ENCODE measurements at regions not wholly inside any gene's neighbourhood (a gene's known extent, or its start where the extent isn't known, plus 50 kb on each side); places are given as distances from the start of the nearest gene placed in this dataset.
"Not testable (repeated sequence)": the region's sequence is repeated elsewhere in the genome, so short reads cannot be mapped to it uniquely, and the experiment has no call there.

GRCh38 chr4:91758487-91758886, 545.3 kb upstream of the GRID2 start:
- Histone ChIP-seq H3K27me3 (ENCODE audit: control insufficient read depth, insufficient read depth) (no peaks in the 10 kb centered on the region), H3K4me1 (ENCODE audit: control insufficient read depth, insufficient read depth, low read length) (no peaks in the 10 kb centered on the region), H3K27ac (ENCODE audit: low read length) (no peak overlapping the region), H3K9me3 (ENCODE audit: control insufficient read depth, low read length) (no peaks in the 10 kb centered on the region), H3K4me3 (ENCODE audit: low read length) (no peak overlapping the region)
- no peak for ATAC-seq
- WGBS = 18% methylated on average over 1 of the region's 1 CpG
- intact Hi-C loops (cut with DNase I) = no loop called here
- DNase-seq = no peak

- Histone ChIP-seq H3K4me3 (ENCODE audit: low read length) (no peak overlapping the region), H3K27me3 (ENCODE audit: control insufficient read depth, insufficient read depth) (no peaks in the 10 kb centered on the region), H3K4me1 (ENCODE audit: control insufficient read depth, insufficient read depth, low read length) (no peaks in the 10 kb centered on the region), H3K9me3 (ENCODE audit: control insufficient read depth, low read length) (no peaks in the 10 kb centered on the region), H3K27ac (ENCODE audit: low read length) (no peak overlapping the region)
- intact Hi-C loops (cut with DNase I) = no loop called here
- ATAC-seq (no peak), DNase-seq (no peak)
- 67% methylated on average over 1 of the region's 1 CpG for WGBS
These were observed 539.7 kb upstream of the GRID2 start for GRCh38 chr4:91764085-91764484.

- 91% methylated on average over 1 of the region's 1 CpG for WGBS
- DNase-seq (no peak), ATAC-seq (no peak)
These were observed 533.9 kb upstream of the GRID2 start for GRCh38 chr4:91769912-91770311.

GRCh38 chr4:91791631-91792030, 512.1 kb upstream of the GRID2 start:
- intact Hi-C loops (cut with DNase I); H3K4me1 ChIP-seq (ENCODE audit: control insufficient read depth, insufficient read depth, low read length); H3K9me3 ChIP-seq (ENCODE audit: control insufficient read depth, low read length); H3K4me3 ChIP-seq (ENCODE audit: low read length); ATAC-seq; H3K27ac ChIP-seq (ENCODE audit: low read length); H3K27me3 ChIP-seq (ENCODE audit: control insufficient read depth, insufficient read depth): not testable (repeated sequence)
- WGBS = 47% methylated on average over 28 of the region's 28 CpGs
- DNase-seq = peak in 1 of 3 donors; percentile 37

More at GRCh38 chr4:91769912-91770311, 533.9 kb upstream of the GRID2 start:
- H3K9me3 ChIP-seq (ENCODE audit: control insufficient read depth, low read length) = no peaks in the 10 kb centered on the region
- no peaks in the 10 kb centered on the region for H3K4me1 ChIP-seq (ENCODE audit: control insufficient read depth, insufficient read depth, low read length)
- no peak overlapping the region for H3K4me3 ChIP-seq (ENCODE audit: low read length)
- no peak overlapping the region for H3K27ac ChIP-seq (ENCODE audit: low read length)
- no peaks in the 10 kb centered on the region for H3K27me3 ChIP-seq (ENCODE audit: control insufficient read depth, insufficient read depth)
- intact Hi-C loops (cut with DNase I) = no loop called here

- intact Hi-C loops (cut with DNase I) = no loop called here
- Histone ChIP-seq H3K27me3 (ENCODE audit: control insufficient read depth, insufficient read depth) (no peaks in the 10 kb centered on the region), H3K27ac (ENCODE audit: low read length) (no peak overlapping the region), H3K4me3 (ENCODE audit: low read length) (no peak overlapping the region), H3K4me1 (ENCODE audit: control insufficient read depth, insufficient read depth, low read length) (no peaks in the 10 kb centered on the region), H3K9me3 (ENCODE audit: control insufficient read depth, low read length) (no peaks in the 10 kb centered on the region)
- ATAC-seq (no peak), DNase-seq (no peak)
- 81% methylated on average over 1 of the region's 1 CpG for WGBS
These were observed 507.8 kb upstream of the GRID2 start for GRCh38 chr4:91795947-91796346.

- DNase-seq (no peak), ATAC-seq (no peak)
- H3K27ac ChIP-seq (ENCODE audit: low read length) = no peak overlapping the region
- H3K4me3 ChIP-seq (ENCODE audit: low read length) = no peak overlapping the region
- no peaks in the 10 kb centered on the region for H3K27me3 ChIP-seq (ENCODE audit: control insufficient read depth, insufficient read depth)
- no peaks in the 10 kb centered on the region for H3K4me1 ChIP-seq (ENCODE audit: control insufficient read depth, insufficient read depth, low read length)
- whole genome bisulfite sequencing = 66% methylated on average over 1 of the region's 1 CpG
- no peaks in the 10 kb centered on the region for H3K9me3 ChIP-seq (ENCODE audit: control insufficient read depth, low read length)
- intact Hi-C loops (cut with DNase I) = no loop called here
These were observed 491.4 kb upstream of the GRID2 start for GRCh38 chr4:91812319-91812718.

- Histone ChIP-seq H3K9me3 (ENCODE audit: control insufficient read depth, low read length) (no peaks in the 10 kb centered on the region), H3K27me3 (ENCODE audit: control insufficient read depth, insufficient read depth) (no peaks in the 10 kb centered on the region), H3K4me3 (ENCODE audit: low read length) (no peak overlapping the region), H3K27ac (ENCODE audit: low read length) (no peak overlapping the region), H3K4me1 (ENCODE audit: control insufficient read depth, insufficient read depth, low read length) (no peaks in the 10 kb centered on the region)
- intact Hi-C loops (cut with DNase I) = no loop called here
- ATAC-seq (no peak), DNase-seq (no peak)
- WGBS = 62% methylated on average over 1 of the region's 1 CpG
These were observed 479.0 kb upstream of the GRID2 start for GRCh38 chr4:91824773-91825172.

GRCh38 chr4:91826186-91826585, 477.6 kb upstream of the GRID2 start:
- no peaks in the 10 kb centered on the region for H3K4me1 ChIP-seq (ENCODE audit: control insufficient read depth, insufficient read depth, low read length)
- no peak overlapping the region for H3K27ac ChIP-seq (ENCODE audit: low read length)
- no peak for DNase-seq
- WGBS = 78% methylated on average over 2 of the region's 2 CpGs
- no peaks in the 10 kb centered on the region for H3K9me3 ChIP-seq (ENCODE audit: control insufficient read depth, low read length)
- no peaks in the 10 kb centered on the region for H3K27me3 ChIP-seq (ENCODE audit: control insufficient read depth, insufficient read depth)
- no peak overlapping the region for H3K4me3 ChIP-seq (ENCODE audit: low read length)
- intact Hi-C loops (cut with DNase I) = no loop called here
- no peak for ATAC-seq

GRCh38 chr4:91827914-91828313, 475.9 kb upstream of the GRID2 start:
- ATAC-seq (no peak), DNase-seq (no peak)
- Histone ChIP-seq H3K27me3 (ENCODE audit: control insufficient read depth, insufficient read depth) (no peaks in the 10 kb centered on the region), H3K27ac (ENCODE audit: low read length) (no peak overlapping the region), H3K9me3 (ENCODE audit: control insufficient read depth, low read length) (no peaks in the 10 kb centered on the region), H3K4me1 (ENCODE audit: control insufficient read depth, insufficient read depth, low read length) (no peaks in the 10 kb centered on the region), H3K4me3 (ENCODE audit: low read length) (no peak overlapping the region)
- intact Hi-C loops (cut with DNase I) = no loop called here

GRCh38 chr4:91829531-91829930, 474.2 kb upstream of the GRID2 start:
- H3K9me3 ChIP-seq (ENCODE audit: control insufficient read depth, low read length) = peaks cover 1% of the 10 kb centered on the region
- ATAC-seq (no peak), DNase-seq (no peak)
- WGBS = 92% methylated on average over 1 of the region's 1 CpG
- H3K4me3 ChIP-seq (ENCODE audit: low read length) = no peak overlapping the region
- H3K27ac ChIP-seq (ENCODE audit: low read length) = no peak overlapping the region
- intact Hi-C loops (cut with DNase I) = no loop called here
- no peaks in the 10 kb centered on the region for H3K4me1 ChIP-seq (ENCODE audit: control insufficient read depth, insufficient read depth, low read length)
- no peaks in the 10 kb centered on the region for H3K27me3 ChIP-seq (ENCODE audit: control insufficient read depth, insufficient read depth)

- Histone ChIP-seq H3K9me3 (ENCODE audit: control insufficient read depth, low read length) (peaks cover 1% of the 10 kb centered on the region), H3K27me3 (ENCODE audit: control insufficient read depth, insufficient read depth) (no peaks in the 10 kb centered on the region), H3K27ac (ENCODE audit: low read length) (no peak overlapping the region), H3K4me3 (ENCODE audit: low read length) (no peak overlapping the region), H3K4me1 (ENCODE audit: control insufficient read depth, insufficient read depth, low read length) (no peaks in the 10 kb centered on the region)
- WGBS = 90% methylated on average over 4 of the region's 4 CpGs
- ATAC-seq = no peak
- intact Hi-C loops (cut with DNase I) = no loop called here
- DNase-seq = no peak
These were observed 472.9 kb upstream of the GRID2 start for GRCh38 chr4:91830681-91831395.

- Histone ChIP-seq H3K9me3 (ENCODE audit: control insufficient read depth, low read length) (peaks cover 1% of the 10 kb centered on the region), H3K27ac (ENCODE audit: low read length) (no peak overlapping the region), H3K27me3 (ENCODE audit: control insufficient read depth, insufficient read depth) (no peaks in the 10 kb centered on the region), H3K4me3 (ENCODE audit: low read length) (no peak overlapping the region), H3K4me1 (ENCODE audit: control insufficient read depth, insufficient read depth, low read length) (no peaks in the 10 kb centered on the region)
- intact Hi-C loops (cut with DNase I) = no loop called here
- 31% methylated on average over 1 of the region's 1 CpG for WGBS
- DNase-seq = no peak
- no peak for ATAC-seq
These were observed 466.1 kb upstream of the GRID2 start for GRCh38 chr4:91837608-91838029.

Data from right cardiac atrium (tissue), 5 donors.